ENCODE measurements at regions not wholly inside any gene's neighbourhood (a gene's known extent, or its start where the extent isn't known, plus 50 kb on each side); places are given as distances from the start of the nearest gene placed in this dataset.

DNA sequence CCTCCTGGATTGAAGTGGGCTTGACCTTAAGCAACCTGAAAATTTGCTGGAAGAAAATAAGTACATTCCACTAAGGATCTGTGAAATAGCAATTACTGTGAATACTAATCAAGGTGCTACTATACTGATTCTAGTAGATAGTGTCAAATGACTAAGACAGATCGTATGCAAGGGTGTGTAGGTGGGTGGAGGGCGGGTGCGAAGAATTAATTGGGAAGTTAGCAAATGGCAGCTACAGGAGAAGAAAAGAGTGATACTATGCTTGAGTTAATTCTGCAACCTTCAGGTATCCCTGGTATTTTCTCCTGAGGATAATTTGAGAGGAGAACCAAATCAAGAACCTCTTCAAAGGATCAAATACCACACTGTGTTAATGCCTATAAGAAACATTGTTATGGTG is 501.9 kb downstream of the INHBA start:
- TF ChIP-seq POLR2AphosphoS5 (IDR thresholded peaks at IDR 0.05) (no peak), POLR2A (IDR thresholded peaks at IDR 0.05) (no peak)
- TF ChIP-seq, protein P1, sequence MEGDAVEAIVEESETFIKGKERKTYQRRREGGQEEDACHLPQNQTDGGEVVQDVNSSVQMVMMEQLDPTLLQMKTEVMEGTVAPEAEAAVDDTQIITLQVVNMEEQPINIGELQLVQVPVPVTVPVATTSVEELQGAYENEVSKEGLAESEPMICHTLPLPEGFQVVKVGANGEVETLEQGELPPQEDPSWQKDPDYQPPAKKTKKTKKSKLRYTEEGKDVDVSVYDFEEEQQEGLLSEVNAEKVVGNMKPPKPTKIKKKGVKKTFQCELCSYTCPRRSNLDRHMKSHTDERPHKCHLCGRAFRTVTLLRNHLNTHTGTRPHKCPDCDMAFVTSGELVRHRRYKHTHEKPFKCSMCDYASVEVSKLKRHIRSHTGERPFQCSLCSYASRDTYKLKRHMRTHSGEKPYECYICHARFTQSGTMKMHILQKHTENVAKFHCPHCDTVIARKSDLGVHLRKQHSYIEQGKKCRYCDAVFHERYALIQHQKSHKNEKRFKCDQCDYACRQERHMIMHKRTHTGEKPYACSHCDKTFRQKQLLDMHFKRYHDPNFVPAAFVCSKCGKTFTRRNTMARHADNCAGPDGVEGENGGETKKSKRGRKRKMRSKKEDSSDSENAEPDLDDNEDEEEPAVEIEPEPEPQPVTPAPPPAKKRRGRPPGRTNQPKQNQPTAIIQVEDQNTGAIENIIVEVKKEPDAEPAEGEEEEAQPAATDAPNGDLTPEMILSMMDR (IDR thresholded peaks at IDR 0.05): no peak

Data from breast epithelium (tissue), 3 donors.